BE2C (cell line): ENCODE measurements at regions not wholly inside any gene's neighbourhood (a gene's known extent, or its start where the extent isn't known, plus 50 kb on each side); places are given as distances from the start of the nearest gene placed in this dataset.

Source experiments
- DNase-seq: peaks from one replicate; pipeline ENCODE4 v3.0.0-alpha.2; 2020
- H3K27me3 ChIP-seq: fragments of 250-450 bp; sonication (Bioruptor Pico); 2 replicates; pipeline ENCODE4 v1.5.1; 2020; ENCODE audit warnings: mild to moderate bottlenecking
- H3K36me3 ChIP-seq: fragments of 250-450 bp; sonication (Bioruptor Pico); 2 replicates; pipeline ENCODE4 v1.5.1; 2020; ENCODE audit warnings: mild to moderate bottlenecking
- H3K4me1 ChIP-seq: fragments of 250-450 bp; sonication (Bioruptor Pico); 2 replicates; pipeline ENCODE4 v1.5.1; 2020
- H3K4me3 ChIP-seq: 2 replicates; pipeline ENCODE4 v1.5.1; 2011; ENCODE audit warnings: low read depth, low read length
- H3K9me3 ChIP-seq: fragments of 250-450 bp; sonication (Bioruptor Pico); 2 replicates; pipeline ENCODE4 v1.5.1; 2020
- CTCF ChIP-seq: IDR thresholded peaks from 2 replicates; pipeline ENCODE4 v1.5.1; 2012; ENCODE audit warnings: mild to moderate bottlenecking, low read depth, low read length

GRCh38 chr7:110065121-110065520, 1025.8 kb upstream of the LRRN3 start:
- Histone ChIP-seq H3K36me3 (no peaks in the 10 kb centered on the region), H3K27me3 (no peaks in the 10 kb centered on the region), H3K4me1 (no peaks in the 10 kb centered on the region), H3K9me3 (no peaks in the 10 kb centered on the region; the same call in 1 of the 2 replicates), H3K4me3 (no peak overlapping the region)
- no peak for TF ChIP-seq CTCF
- no peak for DNase-seq

- Histone ChIP-seq H3K4me1 (no peaks in the 10 kb centered on the region), H3K4me3 (no peak overlapping the region), H3K9me3 (no peaks in the 10 kb centered on the region; the same call in 1 of the 2 replicates), H3K36me3 (no peaks in the 10 kb centered on the region), H3K27me3 (no peaks in the 10 kb centered on the region)
- no peak for TF ChIP-seq CTCF
- no peak for DNase-seq
Observed at GRCh38 chr7:110066843-110067242, 1024.1 kb upstream of the LRRN3 start.

- H3K9me3 ChIP-seq = no peaks in the 10 kb centered on the region; the same call in 1 of the 2 replicates
- no peak for TF ChIP-seq CTCF
- no peaks in the 10 kb centered on the region for H3K36me3 ChIP-seq
- DNase-seq = no peak
- H3K4me3 ChIP-seq = no peak overlapping the region
- no peaks in the 10 kb centered on the region for H3K4me1 ChIP-seq
- H3K27me3 ChIP-seq = no peaks in the 10 kb centered on the region
Observed at GRCh38 chr7:110071192-110071591, 1019.7 kb upstream of the LRRN3 start.

GRCh38 chr7:110075450-110075849, 1015.5 kb upstream of the LRRN3 start:
- TF ChIP-seq CTCF = no peak
- Histone ChIP-seq H3K9me3 (no peaks in the 10 kb centered on the region), H3K4me1 (no peaks in the 10 kb centered on the region; the same call in 1 of the 2 replicates), H3K4me3 (no peak overlapping the region), H3K27me3 (no peaks in the 10 kb centered on the region), H3K36me3 (no peaks in the 10 kb centered on the region)
- DNase-seq = no peak

- no peak for TF ChIP-seq CTCF
- no peaks in the 10 kb centered on the region for H3K36me3 ChIP-seq
- no peaks in the 10 kb centered on the region for H3K27me3 ChIP-seq
- DNase-seq = no peak
- H3K9me3 ChIP-seq = no peaks in the 10 kb centered on the region
- no peak overlapping the region for H3K4me3 ChIP-seq
- H3K4me1 ChIP-seq = no peaks in the 10 kb centered on the region; the same call in 1 of the 2 replicates
Observed at GRCh38 chr7:110076194-110076593, 1014.7 kb upstream of the LRRN3 start.

- H3K4me3 ChIP-seq = no peak overlapping the region
- no peaks in the 10 kb centered on the region for H3K4me1 ChIP-seq
- H3K9me3 ChIP-seq = no peaks in the 10 kb centered on the region; the same call in 1 of the 2 replicates
- no peak for TF ChIP-seq CTCF
- no peaks in the 10 kb centered on the region for H3K27me3 ChIP-seq
- no peak for DNase-seq
- no peaks in the 10 kb centered on the region for H3K36me3 ChIP-seq
Observed at GRCh38 chr7:110084181-110084807, 1006.6 kb upstream of the LRRN3 start.
